ENCODE measurements at regions not wholly inside any gene's neighbourhood (a gene's known extent, or its start where the extent isn't known, plus 50 kb on each side); places are given as distances from the start of the nearest gene placed in this dataset.
"Not testable (repeated sequence)": the region's sequence is repeated elsewhere in the genome, so short reads cannot be mapped to it uniquely, and the experiment has no call there.

DNA sequence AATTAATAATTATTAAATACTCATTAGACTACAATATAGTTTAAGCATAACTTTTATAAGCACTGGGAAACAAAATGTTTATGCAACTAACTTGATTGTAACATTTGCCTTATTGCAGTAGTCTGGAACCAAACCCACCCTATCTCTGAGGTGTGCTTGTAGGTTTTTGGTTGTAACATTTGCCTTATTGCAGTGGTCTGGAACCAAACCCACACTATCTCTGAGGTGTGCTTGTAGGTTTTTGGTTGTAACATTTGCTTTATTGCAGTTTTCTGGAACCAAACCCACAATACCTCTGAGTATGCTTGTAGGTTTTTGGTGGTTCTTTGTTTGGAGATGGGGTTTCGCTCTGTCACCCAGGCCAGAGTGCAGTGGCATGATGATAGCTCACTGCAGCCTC is 1376.4 kb upstream of the DEFB115 start:
- not testable (repeated sequence) for TF ChIP-seq EZH2 (IDR thresholded peaks at IDR 0.05; ENCODE audit: low read depth, unreplicated experiment); EZH2phosphoT487 (IDR thresholded peaks at IDR 0.05; ENCODE audit: unreplicated experiment); POLR2AphosphoS5 (IDR thresholded peaks at IDR 0.05; ENCODE audit: low read depth); ZNF114 (CRISPR knock-in tag; IDR thresholded peaks at IDR 0.05); CREB1 (CRISPR knock-in tag; IDR thresholded peaks at IDR 0.05; ENCODE audit: low read depth); STAT1 (IDR thresholded peaks at IDR 0.05; ENCODE audit: unreplicated experiment); JUNB (IDR thresholded peaks at IDR 0.05; ENCODE audit: unreplicated experiment); ZNF331 (CRISPR knock-in tag; IDR thresholded peaks at IDR 0.05; ENCODE audit: low read depth)
- TF ChIP-seq, protein P1, sequence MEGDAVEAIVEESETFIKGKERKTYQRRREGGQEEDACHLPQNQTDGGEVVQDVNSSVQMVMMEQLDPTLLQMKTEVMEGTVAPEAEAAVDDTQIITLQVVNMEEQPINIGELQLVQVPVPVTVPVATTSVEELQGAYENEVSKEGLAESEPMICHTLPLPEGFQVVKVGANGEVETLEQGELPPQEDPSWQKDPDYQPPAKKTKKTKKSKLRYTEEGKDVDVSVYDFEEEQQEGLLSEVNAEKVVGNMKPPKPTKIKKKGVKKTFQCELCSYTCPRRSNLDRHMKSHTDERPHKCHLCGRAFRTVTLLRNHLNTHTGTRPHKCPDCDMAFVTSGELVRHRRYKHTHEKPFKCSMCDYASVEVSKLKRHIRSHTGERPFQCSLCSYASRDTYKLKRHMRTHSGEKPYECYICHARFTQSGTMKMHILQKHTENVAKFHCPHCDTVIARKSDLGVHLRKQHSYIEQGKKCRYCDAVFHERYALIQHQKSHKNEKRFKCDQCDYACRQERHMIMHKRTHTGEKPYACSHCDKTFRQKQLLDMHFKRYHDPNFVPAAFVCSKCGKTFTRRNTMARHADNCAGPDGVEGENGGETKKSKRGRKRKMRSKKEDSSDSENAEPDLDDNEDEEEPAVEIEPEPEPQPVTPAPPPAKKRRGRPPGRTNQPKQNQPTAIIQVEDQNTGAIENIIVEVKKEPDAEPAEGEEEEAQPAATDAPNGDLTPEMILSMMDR (conservative IDR thresholded peaks at IDR 0.05; ENCODE audit: low read depth in 2 of 2) = not testable (repeated sequence)
- TF ChIP-seq, protein P2, sequence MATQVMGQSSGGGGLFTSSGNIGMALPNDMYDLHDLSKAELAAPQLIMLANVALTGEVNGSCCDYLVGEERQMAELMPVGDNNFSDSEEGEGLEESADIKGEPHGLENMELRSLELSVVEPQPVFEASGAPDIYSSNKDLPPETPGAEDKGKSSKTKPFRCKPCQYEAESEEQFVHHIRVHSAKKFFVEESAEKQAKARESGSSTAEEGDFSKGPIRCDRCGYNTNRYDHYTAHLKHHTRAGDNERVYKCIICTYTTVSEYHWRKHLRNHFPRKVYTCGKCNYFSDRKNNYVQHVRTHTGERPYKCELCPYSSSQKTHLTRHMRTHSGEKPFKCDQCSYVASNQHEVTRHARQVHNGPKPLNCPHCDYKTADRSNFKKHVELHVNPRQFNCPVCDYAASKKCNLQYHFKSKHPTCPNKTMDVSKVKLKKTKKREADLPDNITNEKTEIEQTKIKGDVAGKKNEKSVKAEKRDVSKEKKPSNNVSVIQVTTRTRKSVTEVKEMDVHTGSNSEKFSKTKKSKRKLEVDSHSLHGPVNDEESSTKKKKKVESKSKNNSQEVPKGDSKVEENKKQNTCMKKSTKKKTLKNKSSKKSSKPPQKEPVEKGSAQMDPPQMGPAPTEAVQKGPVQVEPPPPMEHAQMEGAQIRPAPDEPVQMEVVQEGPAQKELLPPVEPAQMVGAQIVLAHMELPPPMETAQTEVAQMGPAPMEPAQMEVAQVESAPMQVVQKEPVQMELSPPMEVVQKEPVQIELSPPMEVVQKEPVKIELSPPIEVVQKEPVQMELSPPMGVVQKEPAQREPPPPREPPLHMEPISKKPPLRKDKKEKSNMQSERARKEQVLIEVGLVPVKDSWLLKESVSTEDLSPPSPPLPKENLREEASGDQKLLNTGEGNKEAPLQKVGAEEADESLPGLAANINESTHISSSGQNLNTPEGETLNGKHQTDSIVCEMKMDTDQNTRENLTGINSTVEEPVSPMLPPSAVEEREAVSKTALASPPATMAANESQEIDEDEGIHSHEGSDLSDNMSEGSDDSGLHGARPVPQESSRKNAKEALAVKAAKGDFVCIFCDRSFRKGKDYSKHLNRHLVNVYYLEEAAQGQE (IDR thresholded peaks at IDR 0.05; ENCODE audit: unreplicated experiment) = not testable (repeated sequence)
- TF ChIP-seq, protein P3, sequence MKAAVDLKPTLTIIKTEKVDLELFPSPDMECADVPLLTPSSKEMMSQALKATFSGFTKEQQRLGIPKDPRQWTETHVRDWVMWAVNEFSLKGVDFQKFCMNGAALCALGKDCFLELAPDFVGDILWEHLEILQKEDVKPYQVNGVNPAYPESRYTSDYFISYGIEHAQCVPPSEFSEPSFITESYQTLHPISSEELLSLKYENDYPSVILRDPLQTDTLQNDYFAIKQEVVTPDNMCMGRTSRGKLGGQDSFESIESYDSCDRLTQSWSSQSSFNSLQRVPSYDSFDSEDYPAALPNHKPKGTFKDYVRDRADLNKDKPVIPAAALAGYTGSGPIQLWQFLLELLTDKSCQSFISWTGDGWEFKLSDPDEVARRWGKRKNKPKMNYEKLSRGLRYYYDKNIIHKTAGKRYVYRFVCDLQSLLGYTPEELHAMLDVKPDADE (IDR thresholded peaks at IDR 0.05) = not testable (repeated sequence)

Data from GM23338 (cell line).